GM12892 (cell line): ENCODE measurements at regions not wholly inside any gene's neighbourhood (a gene's known extent, or its start where the extent isn't known, plus 50 kb on each side); places are given as distances from the start of the nearest gene placed in this dataset.
"Not testable (repeated sequence)": the region's sequence is repeated elsewhere in the genome, so short reads cannot be mapped to it uniquely, and the experiment has no call there.

Source experiments
- DNase-seq: peaks from one replicate; pipeline ENCODE4 v3.0.0; 2011; ENCODE audit not compliant: insufficient read length
- FAIRE-seq: peaks from 2 replicates; lab custom pipeline; 2011; peaks lifted over from hg19 to GRCh38; lab: Jason Lieb, UNC
- POLR2A ChIP-seq: IDR thresholded peaks from 2 replicates; pipeline ENCODE4 v1.6.1; 2011; ENCODE audit warnings: low read depth, low read length, control low read depth
- POLR2AphosphoS5 ChIP-seq: IDR thresholded peaks from 2 replicates; pipeline ENCODE4 v1.6.1; 2011; ENCODE audit warnings: low read depth, low read length, control low read depth
- TAF1 ChIP-seq: IDR thresholded peaks from 2 replicates; pipeline ENCODE4 v1.6.1; 2011; ENCODE audit warnings: low read depth, mild to moderate bottlenecking, control low read depth, low read length, borderline replicate concordance

GRCh38 chr4:173661001-173661400 is 131.0 kb upstream of the HAND2 start:
- no peak for TF ChIP-seq POLR2A
- no peak for TF ChIP-seq TAF1
- no peak for TF ChIP-seq POLR2AphosphoS5
- FAIRE-seq = no peak
- no peak for DNase-seq

GRCh38 chr4:173656898-173657297 is 126.9 kb upstream of the HAND2 start:
- TF ChIP-seq TAF1 = no peak
- TF ChIP-seq POLR2AphosphoS5 = no peak
- no peak for TF ChIP-seq POLR2A
- no peak for FAIRE-seq
- DNase-seq = no peak

- FAIRE-seq (no peak), DNase-seq (no peak)
- TF ChIP-seq POLR2A (no peak), TAF1 (no peak), POLR2AphosphoS5 (no peak)
Measured at GRCh38 chr4:173652283-173652931, 122.4 kb upstream of the HAND2 start.

- DNase-seq (no peak), FAIRE-seq (no peak)
- TF ChIP-seq POLR2A (no peak), POLR2AphosphoS5 (no peak), TAF1 (no peak)
Measured at GRCh38 chr4:173651651-173652282, 121.7 kb upstream of the HAND2 start.

GRCh38 chr4:173647902-173648301 is 117.9 kb upstream of the HAND2 start:
- no peak for FAIRE-seq
- TF ChIP-seq POLR2AphosphoS5 = no peak
- no peak for TF ChIP-seq POLR2A
- TF ChIP-seq TAF1 = no peak
- DNase-seq = no peak

GRCh38 chr4:173642509-173642908 is 112.5 kb upstream of the HAND2 start:
- no peak for TF ChIP-seq POLR2AphosphoS5
- TF ChIP-seq TAF1 = no peak
- TF ChIP-seq POLR2A = no peak
- FAIRE-seq = no peak
- DNase-seq = no peak

- TF ChIP-seq TAF1 (no peak), POLR2AphosphoS5 (no peak), POLR2A (no peak)
- FAIRE-seq (no peak), DNase-seq (no peak)
Measured at GRCh38 chr4:173635395-173635794, 105.4 kb upstream of the HAND2 start.

GRCh38 chr4:173626277-173626676 is 96.2 kb upstream of the HAND2 start:
- FAIRE-seq = no peak
- TF ChIP-seq POLR2AphosphoS5 (no peak), TAF1 (no peak), POLR2A (no peak)
- no peak for DNase-seq

- not testable (repeated sequence) for DNase-seq, FAIRE-seq
Measured at GRCh38 chr4:173618648-173619047, 88.6 kb upstream of the HAND2 start.

- FAIRE-seq (no peak), DNase-seq (no peak)
- TF ChIP-seq TAF1 (no peak), POLR2A (no peak), POLR2AphosphoS5 (no peak)
Measured at GRCh38 chr4:173609158-173609557, 79.1 kb upstream of the HAND2 start.

GRCh38 chr4:173608632-173609031 is 78.6 kb upstream of the HAND2 start:
- DNase-seq, FAIRE-seq: not testable (repeated sequence)

- TF ChIP-seq POLR2A = no peak
- TF ChIP-seq POLR2AphosphoS5 = no peak
- no peak for TF ChIP-seq TAF1
- DNase-seq (no peak), FAIRE-seq (no peak)
Measured at GRCh38 chr4:173591760-173592159, 61.7 kb upstream of the HAND2 start.
